ENCODE measurements at regions not wholly inside any gene's neighbourhood (a gene's known extent, or its start where the extent isn't known, plus 50 kb on each side); places are given as distances from the start of the nearest gene placed in this dataset.

DNA sequence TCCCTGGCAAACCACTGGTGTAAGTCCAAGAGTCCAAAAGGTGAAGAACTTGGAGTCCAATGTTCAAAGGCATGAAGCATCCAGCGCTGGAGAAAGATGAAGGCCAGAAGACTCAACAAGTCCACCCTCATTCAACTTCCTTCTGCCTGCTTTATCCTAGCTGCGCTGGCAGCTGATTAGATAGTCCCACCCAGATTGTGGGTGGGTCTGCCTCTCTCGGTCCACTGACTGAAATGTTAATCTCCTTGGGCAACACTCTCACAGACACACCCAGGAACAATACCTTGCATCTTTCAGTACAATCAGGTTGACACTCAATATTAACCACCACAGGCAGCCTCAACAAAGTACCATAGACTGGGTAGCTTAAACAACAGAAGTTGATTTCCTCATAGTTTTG, 245.9 kb upstream of the IGF1R start:
- TF ChIP-seq POLR2AphosphoS5 (IDR thresholded peaks at IDR 0.05; ENCODE audit: borderline replicate concordance, low read depth, low read length) = no peak
- TF ChIP-seq EZH2 (IDR thresholded peaks at IDR 0.05) = no peak
- TF ChIP-seq FOXP2 (optimal IDR thresholded peaks at IDR 0.05; ENCODE audit: control extremely low read depth, extremely low read length, insufficient read depth) = no peak
